ENCODE measurements at regions not wholly inside any gene's neighbourhood (a gene's known extent, or its start where the extent isn't known, plus 50 kb on each side); places are given as distances from the start of the nearest gene placed in this dataset.
"Not testable (repeated sequence)": the region's sequence is repeated elsewhere in the genome, so short reads cannot be mapped to it uniquely, and the experiment has no call there.

GRCh38 chr2:128514555-128514955, 195.9 kb upstream of the HS6ST1 start:
- no peak overlapping the region for H3K4me3 ChIP-seq (ENCODE audit: severe bottlenecking)
- no peak for ATAC-seq (ENCODE audit: low read depth)
- DNase-seq (ENCODE audit: low spot score) = no peak
- H3K27ac ChIP-seq (ENCODE audit: poor library complexity, severe bottlenecking) = no peak overlapping the region
- no peaks in the 10 kb centered on the region for H3K36me3 ChIP-seq (ENCODE audit: low read depth)
- no peaks in the 10 kb centered on the region for H3K9me3 ChIP-seq (ENCODE audit: severe bottlenecking)
- H3K4me1 ChIP-seq (ENCODE audit: insufficient read depth, poor library complexity, severe bottlenecking) = no peaks in the 10 kb centered on the region
- TF ChIP-seq CTCF (IDR thresholded peaks at IDR 0.05; ENCODE audit: poor library complexity, severe bottlenecking) = no peak
- no peaks in the 10 kb centered on the region for H3K27me3 ChIP-seq (ENCODE audit: insufficient read depth, poor library complexity, severe bottlenecking)

- H3K36me3 ChIP-seq (ENCODE audit: low read depth) = no peaks in the 10 kb centered on the region
- no peak for ATAC-seq (ENCODE audit: low read depth)
- DNase-seq (ENCODE audit: low spot score) = no peak
- no peaks in the 10 kb centered on the region for H3K9me3 ChIP-seq (ENCODE audit: severe bottlenecking)
- no peaks in the 10 kb centered on the region for H3K4me1 ChIP-seq (ENCODE audit: insufficient read depth, poor library complexity, severe bottlenecking)
- TF ChIP-seq CTCF (IDR thresholded peaks at IDR 0.05; ENCODE audit: poor library complexity, severe bottlenecking) = no peak
- no peaks in the 10 kb centered on the region for H3K27me3 ChIP-seq (ENCODE audit: insufficient read depth, poor library complexity, severe bottlenecking)
- H3K27ac ChIP-seq (ENCODE audit: poor library complexity, severe bottlenecking) = no peak overlapping the region
- no peak overlapping the region for H3K4me3 ChIP-seq (ENCODE audit: severe bottlenecking)
These were observed 198.3 kb upstream of the HS6ST1 start for GRCh38 chr2:128516938-128517337.

GRCh38 chr2:128519028-128519427, 200.4 kb upstream of the HS6ST1 start:
- not testable (repeated sequence) for H3K9me3 ChIP-seq (ENCODE audit: severe bottlenecking); H3K27me3 ChIP-seq (ENCODE audit: insufficient read depth, poor library complexity, severe bottlenecking); H3K36me3 ChIP-seq (ENCODE audit: low read depth); ATAC-seq (ENCODE audit: low read depth); H3K27ac ChIP-seq (ENCODE audit: poor library complexity, severe bottlenecking); H3K4me1 ChIP-seq (ENCODE audit: insufficient read depth, poor library complexity, severe bottlenecking); H3K4me3 ChIP-seq (ENCODE audit: severe bottlenecking); DNase-seq (ENCODE audit: low spot score)

GRCh38 chr2:128519517-128520215, 201.0 kb upstream of the HS6ST1 start:
- Histone ChIP-seq H3K9me3 (ENCODE audit: severe bottlenecking) (no peaks in the 10 kb centered on the region), H3K4me1 (ENCODE audit: insufficient read depth, poor library complexity, severe bottlenecking) (no peaks in the 10 kb centered on the region), H3K27ac (ENCODE audit: poor library complexity, severe bottlenecking) (no peak overlapping the region), H3K4me3 (ENCODE audit: severe bottlenecking) (no peak overlapping the region), H3K27me3 (ENCODE audit: insufficient read depth, poor library complexity, severe bottlenecking) (no peaks in the 10 kb centered on the region), H3K36me3 (ENCODE audit: low read depth) (no peaks in the 10 kb centered on the region)
- DNase-seq (ENCODE audit: low spot score) = no peak
- no peak for TF ChIP-seq CTCF (IDR thresholded peaks at IDR 0.05; ENCODE audit: poor library complexity, severe bottlenecking)
- ATAC-seq (ENCODE audit: low read depth) = no peak

GRCh38 chr2:128520340-128520739, 201.7 kb upstream of the HS6ST1 start:
- DNase-seq (ENCODE audit: low spot score) = no peak
- TF ChIP-seq CTCF (IDR thresholded peaks at IDR 0.05; ENCODE audit: poor library complexity, severe bottlenecking) = no peak
- Histone ChIP-seq H3K27me3 (ENCODE audit: insufficient read depth, poor library complexity, severe bottlenecking) (no peaks in the 10 kb centered on the region), H3K4me1 (ENCODE audit: insufficient read depth, poor library complexity, severe bottlenecking) (no peaks in the 10 kb centered on the region), H3K9me3 (ENCODE audit: severe bottlenecking) (no peaks in the 10 kb centered on the region), H3K4me3 (ENCODE audit: severe bottlenecking) (no peak overlapping the region), H3K36me3 (ENCODE audit: low read depth) (no peaks in the 10 kb centered on the region), H3K27ac (ENCODE audit: poor library complexity, severe bottlenecking) (no peak overlapping the region)
- ATAC-seq (ENCODE audit: low read depth) = no peak
